HG03095 (cell line): ENCODE measurements at regions not wholly inside any gene's neighbourhood (a gene's known extent, or its start where the extent isn't known, plus 50 kb on each side); places are given as distances from the start of the nearest gene placed in this dataset.
"Not testable (repeated sequence)": the region's sequence is repeated elsewhere in the genome, so short reads cannot be mapped to it uniquely, and the experiment has no call there.

ENCODE experiments used
- ATAC-seq: cut with Tn5 transposase; IDR thresholded peaks from one replicate; pipeline ENCODE4 v1.9.1; 2021; ENCODE audit warnings: moderate library complexity; ENCODE audit not compliant: unreplicated experiment

- no peak for ATAC-seq
These were observed 450.5 kb upstream of the FGF16 start for GRCh38 chrX:76996641-76997040.

DNA sequence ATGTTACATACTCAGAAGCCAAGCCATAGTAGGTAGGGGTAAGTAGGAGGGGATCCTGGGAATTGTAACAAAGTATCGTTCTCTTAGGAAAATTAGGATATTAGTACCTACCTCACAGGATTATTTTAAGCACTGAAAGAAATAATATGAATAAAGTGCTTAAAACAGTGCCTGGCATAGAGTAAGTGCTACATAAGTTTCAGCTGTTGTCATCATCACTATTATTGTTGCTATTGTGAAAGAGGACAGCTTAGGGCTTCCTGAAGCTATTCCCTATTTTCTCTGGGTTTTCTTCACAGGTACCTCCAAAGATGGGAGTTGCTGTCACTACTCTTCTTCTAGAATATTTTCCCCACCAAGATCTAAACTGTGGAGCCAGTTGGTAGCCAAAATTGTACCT, 443.7 kb upstream of the FGF16 start:
- no peak for ATAC-seq

GRCh38 chrX:77003956-77004355, 443.2 kb upstream of the FGF16 start:
- no peak for ATAC-seq

DNA sequence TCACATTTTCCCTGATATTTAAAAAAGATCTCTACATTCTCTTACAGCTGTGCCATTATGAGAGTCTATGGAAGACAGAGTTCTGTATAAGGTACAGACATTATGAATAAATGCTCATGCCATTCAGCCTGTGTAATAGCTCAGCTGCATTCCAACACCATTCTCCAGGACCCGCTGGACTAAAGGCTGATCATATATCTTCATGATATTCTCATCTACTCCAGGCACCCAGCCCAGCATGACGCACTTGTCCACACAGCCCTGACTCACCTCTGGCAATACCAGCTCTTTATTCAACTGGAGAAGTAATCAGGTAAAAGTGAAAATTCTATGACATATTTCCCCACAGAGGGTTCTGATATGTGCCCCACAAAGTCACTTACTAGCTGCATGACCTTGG, 437.5 kb upstream of the FGF16 start:
- ATAC-seq: no peak

DNA sequence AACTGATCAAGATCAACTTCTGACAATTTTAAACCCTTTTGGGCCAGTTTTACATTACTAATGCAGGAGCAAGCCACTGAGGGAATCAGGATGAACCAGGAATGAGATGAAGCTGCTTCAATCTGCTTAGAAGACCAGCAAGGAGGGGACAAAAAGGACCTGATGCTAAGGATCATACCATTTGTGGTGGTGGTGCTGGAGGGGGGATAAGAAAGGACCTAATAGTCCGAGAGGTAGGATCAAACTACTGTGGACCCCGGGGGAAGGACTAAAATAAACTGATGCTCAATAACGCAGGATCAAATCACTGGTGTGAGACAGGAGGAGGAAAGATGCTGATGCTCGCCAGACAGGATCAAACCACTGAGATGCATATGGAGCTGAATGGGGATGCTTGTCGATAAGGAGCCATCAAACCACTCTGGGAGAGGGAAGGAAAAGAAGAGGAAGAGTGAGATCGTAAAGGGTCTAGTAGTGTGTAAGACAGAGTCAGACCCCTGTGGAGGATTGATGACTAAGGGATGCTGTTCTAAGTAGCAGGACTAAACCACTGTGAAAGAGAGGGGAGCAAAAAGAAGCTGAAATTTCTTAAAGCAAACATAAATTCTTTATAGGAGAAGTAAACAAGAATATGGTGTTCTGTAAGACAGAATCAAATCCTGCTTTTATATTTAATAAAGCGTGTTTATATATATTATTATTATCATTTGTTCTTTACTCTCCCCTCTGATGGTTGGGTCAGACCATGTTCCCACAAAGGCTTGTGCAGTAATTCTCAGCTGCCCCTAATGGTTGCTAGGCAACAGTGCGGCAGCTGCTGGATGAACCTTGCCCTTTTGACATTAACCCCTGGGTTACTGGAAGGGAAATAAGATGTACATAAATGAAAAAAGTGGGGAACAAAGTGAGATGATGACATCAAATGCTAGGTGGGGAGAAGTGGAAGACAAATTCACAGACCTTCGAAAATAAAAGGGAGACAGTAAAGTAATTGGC, 432.5 kb upstream of the FGF16 start:
- no peak for ATAC-seq

- no peak for ATAC-seq
These were observed 430.1 kb upstream of the FGF16 start for GRCh38 chrX:77017093-77017492.

- not testable (repeated sequence) for ATAC-seq
These were observed 400.9 kb upstream of the FGF16 start for GRCh38 chrX:77046180-77046810.

- ATAC-seq: no peak
These were observed 386.6 kb upstream of the FGF16 start for GRCh38 chrX:77060572-77060971.

- no peak for ATAC-seq
These were observed 386.2 kb upstream of the FGF16 start for GRCh38 chrX:77061022-77061421.

- ATAC-seq: no peak
These were observed 385.6 kb upstream of the FGF16 start for GRCh38 chrX:77061545-77061944.

DNA sequence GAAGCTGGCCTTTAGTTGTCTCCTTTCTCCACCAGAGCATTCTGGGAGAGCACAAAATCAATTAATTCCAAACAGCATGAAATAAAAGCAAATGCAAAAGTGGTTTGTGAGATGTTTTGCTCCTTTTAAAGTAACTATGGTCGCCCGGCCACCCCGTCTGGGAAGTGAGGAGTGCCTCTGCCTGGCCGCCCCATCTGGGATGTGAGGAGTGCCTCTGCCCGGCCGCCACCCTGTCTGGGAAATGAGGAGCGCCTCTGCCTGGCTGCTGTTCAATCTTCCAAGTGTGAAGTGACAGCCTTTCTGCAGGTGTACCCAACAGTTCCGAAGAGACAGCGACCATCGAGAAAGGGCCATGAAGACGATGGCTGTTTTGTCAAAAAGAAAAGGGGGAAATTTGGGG, 381.3 kb upstream of the FGF16 start:
- ATAC-seq: no peak

DNA sequence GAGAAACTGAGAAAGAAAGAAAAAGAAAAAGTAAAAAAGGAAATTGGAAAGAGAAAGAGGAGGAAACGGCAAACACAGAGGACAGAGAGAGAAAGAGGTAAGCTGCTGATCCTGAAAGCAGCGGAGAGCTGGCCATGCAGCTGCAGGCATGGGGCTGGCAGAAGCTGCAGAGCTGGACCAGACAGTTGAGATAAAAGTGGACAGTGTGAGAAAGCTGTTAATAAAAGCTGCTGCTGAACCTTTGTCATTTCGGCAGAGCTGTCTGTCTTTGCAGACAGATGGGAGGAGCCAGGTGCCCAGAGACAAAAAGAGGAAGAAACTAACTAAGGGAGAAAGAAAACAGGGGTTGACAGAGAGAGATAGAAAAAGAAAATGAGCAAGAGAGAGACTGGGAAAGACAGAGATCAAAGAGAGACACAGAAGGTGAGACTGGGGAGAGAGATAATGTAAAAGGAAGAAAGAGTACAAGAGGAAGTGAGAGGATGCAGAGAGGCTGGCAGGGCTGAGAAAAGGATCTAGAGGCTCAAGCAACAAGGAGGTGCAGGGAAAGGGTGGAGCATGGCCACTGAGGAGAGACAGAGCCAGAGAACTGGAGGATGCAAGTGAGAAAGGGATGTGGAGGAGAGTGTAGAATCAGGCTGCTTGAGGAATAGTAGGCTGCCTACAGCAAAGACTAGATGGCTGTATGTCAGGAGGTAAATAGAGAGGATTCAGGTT, 376.8 kb upstream of the FGF16 start:
- ATAC-seq: no peak

GRCh38 chrX:77076896-77077295, 370.3 kb upstream of the FGF16 start:
- no peak for ATAC-seq

DNA sequence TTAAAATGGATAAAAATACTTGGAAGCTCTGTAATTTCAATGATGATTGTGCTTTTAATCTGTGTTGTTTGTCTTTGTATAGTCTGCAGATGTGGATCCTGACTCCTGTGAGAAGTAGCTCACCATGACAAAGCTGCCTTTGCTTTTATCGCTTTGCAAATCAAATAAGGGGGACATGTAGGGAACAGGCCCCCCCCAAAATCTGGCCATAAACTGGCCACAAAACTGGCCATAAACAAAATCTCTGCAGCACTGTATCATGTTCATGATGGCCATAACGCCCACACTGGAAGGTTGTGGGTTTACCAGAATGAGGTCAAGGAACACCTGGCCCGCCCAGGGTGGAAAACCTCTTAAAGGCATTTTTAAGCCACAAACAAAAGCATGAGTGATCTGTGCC, 366.0 kb upstream of the FGF16 start:
- ATAC-seq: not testable (repeated sequence)

DNA sequence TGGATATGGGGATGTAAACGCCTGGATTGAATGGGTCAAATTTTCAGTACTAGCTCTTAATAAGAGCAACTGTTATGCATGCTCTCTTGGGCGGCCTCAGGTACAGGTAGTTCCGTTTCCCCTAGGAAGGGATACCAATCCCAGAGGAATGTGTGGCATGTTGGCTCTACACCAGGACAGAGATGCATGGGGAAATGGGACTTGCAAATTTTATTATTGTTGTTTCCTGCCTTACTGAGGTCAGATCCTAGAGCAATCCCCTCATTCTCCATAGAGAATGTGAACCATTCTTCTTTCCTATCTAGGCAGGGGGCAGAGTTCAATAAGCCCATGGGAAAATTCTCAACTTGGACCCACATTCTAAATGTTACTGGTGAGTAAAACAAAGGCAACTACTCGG, 361.8 kb upstream of the FGF16 start:
- ATAC-seq: no peak

DNA sequence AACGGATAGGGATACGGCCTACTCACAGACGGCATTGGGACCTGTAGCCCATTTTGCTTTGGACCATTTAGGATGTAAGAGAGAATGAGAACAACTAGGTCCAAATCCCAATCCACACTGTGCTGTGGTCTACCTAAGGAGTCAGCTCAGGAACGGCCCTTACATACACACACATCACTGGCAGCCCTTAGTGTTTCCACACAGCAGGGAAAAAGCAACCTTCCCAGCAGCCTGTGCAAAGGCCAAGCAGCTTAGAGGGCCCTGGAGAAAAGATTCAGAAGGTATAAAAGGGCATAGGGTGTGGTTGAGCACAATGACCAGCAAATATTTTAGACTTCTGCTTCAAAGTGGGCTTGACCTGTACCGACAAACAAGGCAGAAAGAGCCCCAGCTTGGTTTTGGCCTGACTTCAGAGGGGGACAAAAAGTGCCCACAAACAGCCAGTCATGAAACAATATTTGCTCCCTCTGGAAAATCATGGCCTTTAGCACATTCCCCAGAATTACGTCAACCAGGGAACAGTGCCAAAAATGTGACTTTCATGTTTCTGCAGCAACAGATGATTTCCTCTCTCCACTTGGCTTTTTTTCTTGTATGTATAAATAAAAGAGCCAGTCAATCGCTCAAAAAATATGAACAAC, 359.5 kb upstream of the FGF16 start:
- ATAC-seq: no peak

DNA sequence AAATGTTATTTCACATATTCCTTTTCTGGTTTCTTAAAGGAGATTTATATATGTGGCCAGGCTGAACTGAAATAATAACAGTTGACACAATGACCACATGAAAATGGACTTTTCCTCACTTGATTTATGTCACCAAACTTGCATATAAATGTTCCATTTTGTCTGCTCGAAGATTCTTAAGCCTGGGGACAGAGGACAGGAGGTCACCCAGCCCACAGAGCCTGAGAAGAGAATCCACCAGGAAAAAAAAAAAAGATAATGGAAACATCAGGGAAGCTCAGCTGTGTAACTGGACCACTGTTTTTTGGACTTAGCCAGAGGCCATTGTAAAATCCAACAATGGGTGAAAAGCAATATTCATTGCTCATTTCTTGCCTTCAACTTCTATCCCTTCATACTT, 359.0 kb upstream of the FGF16 start:
- no peak for ATAC-seq

DNA sequence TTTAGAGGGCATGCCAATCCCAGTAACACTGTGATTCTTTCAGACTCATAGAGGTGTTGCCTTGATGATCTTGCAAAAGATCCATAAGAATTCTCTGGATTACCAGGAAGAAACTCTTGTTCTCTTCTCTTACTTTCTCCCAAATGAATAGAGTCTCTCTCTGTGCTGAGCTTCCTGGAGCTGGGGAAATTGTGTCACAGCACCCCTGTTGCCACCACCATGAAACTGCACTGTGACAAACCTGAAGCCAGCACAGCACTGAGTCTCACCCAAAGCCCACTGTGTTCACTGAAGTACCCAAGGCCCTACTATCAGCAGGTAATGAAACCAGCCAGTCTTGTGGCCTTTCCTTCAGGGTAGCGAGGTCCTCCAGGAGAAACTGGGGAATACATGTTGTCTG, 332.7 kb upstream of the FGF16 start:
- no peak for ATAC-seq

GRCh38 chrX:77118686-77119085, 328.5 kb upstream of the FGF16 start:
- no peak for ATAC-seq

GRCh38 chrX:77119706-77120105, 327.5 kb upstream of the FGF16 start:
- ATAC-seq: no peak

DNA sequence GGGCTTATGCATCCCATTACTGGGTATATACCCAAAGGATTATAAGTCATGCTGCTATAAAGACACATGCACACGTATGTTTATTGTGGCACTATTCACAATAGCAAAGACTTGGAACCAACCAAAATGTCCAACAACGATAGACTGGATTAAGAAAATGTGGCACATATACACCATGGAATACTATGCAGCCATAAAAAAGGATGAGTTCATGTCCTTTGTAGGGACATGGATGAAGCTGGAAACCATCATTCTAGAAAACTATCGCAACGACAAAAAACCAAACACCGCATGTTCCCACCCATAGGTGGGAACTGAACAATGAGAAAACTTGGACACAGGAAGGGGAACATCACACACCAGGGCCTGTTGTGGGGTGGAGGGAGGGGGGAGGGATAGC, 323.3 kb upstream of the FGF16 start:
- ATAC-seq: not testable (repeated sequence)
